K562 (cell line): ENCODE measurements at regions not wholly inside any gene's neighbourhood (a gene's known extent, or its start where the extent isn't known, plus 50 kb on each side); places are given as distances from the start of the nearest gene placed in this dataset.

ENCODE experiments used
- ATAC-seq: fragments of 200-7000 bp; cut with Tn5 transposase; 3 replicates; pipeline ENCODE4 v1.9.1; 2020; ENCODE audit warnings: moderate library complexity
- BruUV-seq: library from RNA; stranded (reverse); fragments of 400-500 nt; replicated peaks from 2 replicates; lab custom pipeline; 2021; lab: Mats Ljungman, UMichigan
- CTCF ChIA-PET: fragments of 300-600 bp; formaldehyde crosslinking; extraction: SDS; loops from one replicate; lab custom pipeline; 2021; ENCODE audit warnings: low intra/inter-chr PET ratio; lab: Yijun Ruan, JAX
- POLR2A ChIA-PET: fragments of 300-600, 350-650 bp; sonication (Branson Sonifier 250); formaldehyde crosslinking; extraction: SDS; loops from one replicate; lab custom pipeline; 2021; ENCODE audit warnings: antibody characterized with exemption, inconsistent platforms; lab: Yijun Ruan, JAX
- DNase-seq, 4 experiments: peaks; one replicate each; pipeline versions ENCODE4 v3.0.0 to v3.0.0-alpha.2; 2011 to 2018; ENCODE audit warnings: low spot score in 3 of 4, mixed read lengths in 3 of 4; ENCODE audit errors: extremely low read depth in 1 of 4
- FAIRE-seq: peaks from 2 replicates; lab custom pipeline; 2011; peaks lifted over from hg19 to GRCh38; lab: Jason Lieb, UNC
- H2AFZ ChIP-seq: 2 replicates; pipeline ENCODE4 v1.6.0; 2011; ENCODE audit warnings: low read depth, low read length, control low read depth, inconsistent platforms
- H3K27ac ChIP-seq: fragments of 200-600 bp; 3 replicates; pipeline ENCODE4 v1.8.0; 2011; ENCODE audit warnings: low read depth, mild to moderate bottlenecking, control low read depth, inconsistent platforms, low read length, moderate library complexity, mixed read lengths; ENCODE audit errors: extremely low read depth
- H3K27me3 ChIP-seq, 2 experiments: fragments of 300-600 bp in 1 of 2; 2 replicates in 1 of 2; 3 replicates in 1 of 2; pipeline versions ENCODE4 v1.6.0 to v1.8.0; 2011; ENCODE audit warnings: inconsistent platforms in 2 of 2, low read length in 2 of 2, mild to moderate bottlenecking in 1 of 2, mixed read lengths in 1 of 2, moderate library complexity in 1 of 2; ENCODE audit not compliant: control insufficient read depth in 2 of 2, insufficient read depth in 2 of 2
- H3K36me3 ChIP-seq: fragments of 300-600 bp; 3 replicates; pipeline ENCODE4 v1.8.0; 2011; ENCODE audit warnings: mild to moderate bottlenecking, low read length, inconsistent platforms; ENCODE audit not compliant: control insufficient read depth, insufficient read depth
- H3K4me1 ChIP-seq, 2 experiments: fragments of 200-600 bp in 1 of 2; replicated peaks in 1 of 2; 2 replicates in 1 of 2; 3 replicates in 1 of 2; pipeline versions ENCODE4 v1.5.1 to v1.8.0; 2011; ENCODE audit warnings: inconsistent platforms in 2 of 2, low read length in 2 of 2, mild to moderate bottlenecking in 1 of 2, mixed read lengths in 1 of 2, moderate library complexity in 1 of 2; ENCODE audit not compliant: control insufficient read depth in 2 of 2, insufficient read depth in 2 of 2
- H3K4me2 ChIP-seq: 2 replicates; pipeline ENCODE4 v1.6.1; 2011; ENCODE audit warnings: low read length, control low read depth, inconsistent platforms, mixed read lengths; ENCODE audit not compliant: insufficient read depth
- H3K4me3 ChIP-seq: fragments of 200-600 bp; sonication (generic), shearing (Covaris generic); 2 replicates; pipeline ENCODE4 v1.5.1; 2016; ENCODE audit warnings: control low read depth, inconsistent platforms
- H3K79me2 ChIP-seq: fragments of 200-600 bp; 3 replicates; pipeline ENCODE4 v1.8.0; 2011; ENCODE audit warnings: low read length, inconsistent platforms; ENCODE audit not compliant: control insufficient read depth, insufficient read depth
- H3K9ac ChIP-seq, 2 experiments: 2 replicates each; pipeline versions ENCODE4 v1.6.0 to v1.6.1; 2011; ENCODE audit warnings: low read depth in 2 of 2, low read length in 2 of 2, control low read depth in 1 of 2, inconsistent platforms in 1 of 2, mild to moderate bottlenecking in 1 of 2, mixed read lengths in 1 of 2; ENCODE audit not compliant: insufficient read depth in 1 of 2
- H3K9me1 ChIP-seq: one replicate; pipeline ENCODE4 v1.6.0; 2011; ENCODE audit warnings: inconsistent platforms, mild to moderate bottlenecking, low read length, moderate library complexity; ENCODE audit not compliant: control insufficient read depth, insufficient read depth
- H3K9me3 ChIP-seq: replicated peaks from 2 replicates; pipeline ENCODE4 v1.5.1; 2011; ENCODE audit warnings: low read depth, low read length, inconsistent platforms; ENCODE audit not compliant: control insufficient read depth, insufficient read depth
- H4K20me1 ChIP-seq: replicated peaks from 2 replicates; pipeline ENCODE4 v1.6.1; 2011; ENCODE audit warnings: low read length, inconsistent platforms, mixed read lengths; ENCODE audit not compliant: control insufficient read depth, insufficient read depth
- AFF1 ChIP-seq, 2 experiments: fragments of 450-650 bp; IDR thresholded peaks; 2 replicates each; pipeline ENCODE4 v1.6.1; 2018; ENCODE audit warnings: mild to moderate bottlenecking in 2 of 2, low read depth in 1 of 2; ENCODE audit not compliant: partially characterized antibody in 2 of 2
- CBFA2T2 ChIP-seq: fragments of 450-650 bp; conservative IDR thresholded peaks from 2 replicates; pipeline ENCODE4 v1.6.1; 2017; ENCODE audit warnings: mild to moderate bottlenecking
- CBX3 ChIP-seq, 2 experiments: IDR thresholded peaks; 1 replicate in 1 of 2; 2 replicates in 1 of 2; pipeline ENCODE4 v1.6.1; 2012; ENCODE audit warnings: inconsistent platforms in 2 of 2, low read length in 2 of 2, borderline replicate concordance in 1 of 2, control low read depth in 1 of 2
- E2F4 ChIP-seq: sonication (generic); formaldehyde crosslinking; IDR thresholded peaks from 2 replicates; pipeline ENCODE4 v1.8.0; 2022; ENCODE audit warnings: mild to moderate bottlenecking, low read depth, missing genetic modification reagents
- EP300 ChIP-seq: IDR thresholded peaks from 2 replicates; pipeline ENCODE4 v1.6.1; 2012; ENCODE audit warnings: low read length, improper control_type of control experiment
- NCOA1 ChIP-seq: fragments of 450-650 bp; IDR thresholded peaks from 2 replicates; pipeline ENCODE4 v1.6.1; 2016; ENCODE audit warnings: low read depth
- NEUROD1 ChIP-seq: fragments of 150-350 bp; IDR thresholded peaks from 2 replicates; pipeline ENCODE4 v1.6.1; 2014; ENCODE audit warnings: borderline replicate concordance, low read length, low read depth; ENCODE audit not compliant: partially characterized antibody
- NFE2L1 ChIP-seq: fragments of 450-650 bp; IDR thresholded peaks from 2 replicates; pipeline ENCODE4 v1.6.1; 2016; ENCODE audit warnings: missing genetic modification characterization, low read depth, mild to moderate bottlenecking, missing compliant biosample characterization, moderate library complexity, borderline replicate concordance
- RBM25 ChIP-seq: fragments of 200-400 bp; formaldehyde crosslinking; IDR thresholded peaks from 2 replicates; pipeline ENCODE4 v1.6.1; 2018; ENCODE audit warnings: low read length, low read depth, moderate library complexity; ENCODE audit not compliant: severe bottlenecking
- SRF ChIP-seq, 2 experiments: fragments of 250-450, 450-650 bp in 1 of 2; sonication (Bioruptor Pico) in 1 of 2; sonication (generic) in 1 of 2; formaldehyde crosslinking; IDR thresholded peaks; 2 replicates each; pipeline versions ENCODE4 v1.5.0 to v1.5.1; 2020 to 2022; ENCODE audit warnings: mild to moderate bottlenecking in 1 of 2, missing genetic modification reagents in 1 of 2
- THRA ChIP-seq: fragments of 450-650 bp; IDR thresholded peaks from 2 replicates; pipeline ENCODE4 v1.6.1; 2017; ENCODE audit warnings: mild to moderate bottlenecking, moderate library complexity
- TRIM24 ChIP-seq, 2 experiments: fragments of 450-650 bp; IDR thresholded peaks; 2 replicates each; pipeline ENCODE4 v1.6.1; 2016
- XRCC3 ChIP-seq: fragments of 450-650 bp; IDR thresholded peaks from 2 replicates; pipeline ENCODE4 v1.6.1; 2017; ENCODE audit warnings: mild to moderate bottlenecking, moderate library complexity
- ZNF212 ChIP-seq: fragments of 450-650 bp; formaldehyde crosslinking; IDR thresholded peaks from 2 replicates; pipeline ENCODE4 v1.4.0; 2020; ENCODE audit warnings: mild to moderate bottlenecking
- ZNF324 ChIP-seq: fragments of 250-450 bp; sonication (Bioruptor Pico); IDR thresholded peaks from 2 replicates; pipeline ENCODE4 v1.4.0; 2020; ENCODE audit warnings: mild to moderate bottlenecking
- ZNF75A ChIP-seq: fragments of 450-650 bp; formaldehyde crosslinking; IDR thresholded peaks from 2 replicates; pipeline ENCODE4 v1.4.0; 2020; ENCODE audit warnings: mild to moderate bottlenecking
- WGBS: fragments of 100-300 bp; shearing (Covaris generic); methylation state at CpG from one replicate; pipeline ENCODE4 v1.1.6; 2016; ENCODE audit warnings: low coverage, mixed read lengths; ENCODE audit not compliant: insufficient coverage; ENCODE audit errors: missing lambda C conversion rate; 5-methylcytosine and 5-hydroxymethylcytosine counted together
- in situ Hi-C: fragments of 300-500 bp; cut with MboI; formaldehyde crosslinking; loops from 4 replicates; pipeline ENCODE4 v1.15.0; 2018; ENCODE audit warnings: inconsistent platforms, mixed read lengths
- intact Hi-C: fragments of 100-400 bp; cut with micrococcal nuclease; formaldehyde crosslinking; loops from 2 replicates; pipeline ENCODE4 v1.14.2; 2022
- TF ChIP-seq, protein P1 (sequence below): fragments of 250-450 bp; sonication (Bioruptor Pico); IDR thresholded peaks from 2 replicates; pipeline ENCODE4 v1.8.0; 2022; ENCODE audit warnings: moderate library complexity, mild to moderate bottlenecking, inconsistent platforms

GRCh38 chr11:34812905-34813576 is 103.1 kb downstream of the APIP start:
- no peaks in the 10 kb centered on the region for H3K79me2 ChIP-seq
- H3K4me1 ChIP-seq = peaks cover 3 to 16% of the 10 kb centered on the region in 2 experiments; a peak in 4 of 5 replicates
- POLR2A ChIA-PET = no interaction called here
- intact Hi-C loops (no loop called here), in situ Hi-C loops (no loop called here)
- no peak overlapping the region for H3K27ac ChIP-seq
- DNase-seq = no peak
- no peak overlapping the region for H3K4me2 ChIP-seq
- no peak for ATAC-seq
- no peak overlapping the region for H2AFZ ChIP-seq
- no TSS peak for BruUV-seq
- FAIRE-seq = no peak
- CTCF ChIA-PET = no interaction called here
- H3K9me3 ChIP-seq = peaks cover 34% of the 10 kb centered on the region
- H3K9ac ChIP-seq = no peak overlapping the region
- H3K4me3 ChIP-seq = no peak overlapping the region
- H3K27me3 ChIP-seq = no peaks in the 10 kb centered on the region; a peak in 1 of 5 replicates
- H4K20me1 ChIP-seq = no peaks in the 10 kb centered on the region
- H3K9me1 ChIP-seq = no peaks in the 10 kb centered on the region
- WGBS = 75% methylated on average over 1 of the region's 1 CpG
- peaks cover 3% of the 10 kb centered on the region for H3K36me3 ChIP-seq
- TF ChIP-seq XRCC3 (no peak), SRF (CRISPR knock-in tag; IDR thresholded peaks at IDR 0.05) (no peak), ZNF212 (no peak), RBM25 (no peak), AFF1 (IDR thresholded peaks at IDR 0.05; ENCODE audit: low read depth in 1 of 2, partially characterized antibody in 2 of 2) (no peak), EP300 (no peak), CBFA2T2 (no peak), E2F4 (CRISPR knock-in tag) (no peak), NFE2L1 (no peak), ZNF324 (CRISPR knock-in tag) (no peak), NCOA1 (no peak), TRIM24 (IDR thresholded peaks at IDR 0.05) (peak; percentile 71 to 79), NEUROD1 (no peak), THRA (no peak), ZNF75A (CRISPR knock-in tag) (no peak), CBX3 (IDR thresholded peaks at IDR 0.05; ENCODE audit: borderline replicate concordance in 1 of 2, low read length in 2 of 2) (peak in 1 of 2 experiments; percentile 45; a peak in 1 of 3 replicates)
- TF ChIP-seq, protein P1, sequence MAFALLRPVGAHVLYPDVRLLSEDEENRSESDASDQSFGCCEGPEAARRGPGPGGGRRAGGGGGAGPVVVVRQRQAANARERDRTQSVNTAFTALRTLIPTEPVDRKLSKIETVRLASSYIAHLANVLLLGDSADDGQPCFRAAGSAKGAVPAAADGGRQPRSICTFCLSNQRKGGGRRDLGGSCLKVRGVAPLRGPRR (CRISPR knock-in tag) = no peak
